Kidney epithelial cell (primary cell): ENCODE measurements at regions not wholly inside any gene's neighbourhood (a gene's known extent, or its start where the extent isn't known, plus 50 kb on each side); places are given as distances from the start of the nearest gene placed in this dataset.

ENCODE experiments used
- DNase-seq: peaks from one replicate; pipeline ENCODE4 v3.0.0-alpha.2; 2010; ENCODE audit warnings: low read depth
- H3K27me3 ChIP-seq: 2 replicates; pipeline ENCODE4 v1.6.0; 2011; ENCODE audit warnings: low read length; ENCODE audit not compliant: control insufficient read depth, insufficient read depth
- H3K36me3 ChIP-seq: 2 replicates; pipeline ENCODE4 v1.5.1; 2011; ENCODE audit warnings: low read length; ENCODE audit not compliant: control insufficient read depth, insufficient read depth
- H3K4me3 ChIP-seq: 2 replicates; pipeline ENCODE4 v1.5.1; 2011; ENCODE audit warnings: low read depth, mild to moderate bottlenecking, control low read depth, low read length
- CTCF ChIP-seq: IDR thresholded peaks from 2 replicates; pipeline ENCODE4 v1.5.1; 2011; ENCODE audit warnings: mild to moderate bottlenecking, moderate library complexity, low read length, control low read depth, inconsistent platforms; ENCODE audit not compliant: insufficient read depth, poor library complexity, severe bottlenecking

DNA sequence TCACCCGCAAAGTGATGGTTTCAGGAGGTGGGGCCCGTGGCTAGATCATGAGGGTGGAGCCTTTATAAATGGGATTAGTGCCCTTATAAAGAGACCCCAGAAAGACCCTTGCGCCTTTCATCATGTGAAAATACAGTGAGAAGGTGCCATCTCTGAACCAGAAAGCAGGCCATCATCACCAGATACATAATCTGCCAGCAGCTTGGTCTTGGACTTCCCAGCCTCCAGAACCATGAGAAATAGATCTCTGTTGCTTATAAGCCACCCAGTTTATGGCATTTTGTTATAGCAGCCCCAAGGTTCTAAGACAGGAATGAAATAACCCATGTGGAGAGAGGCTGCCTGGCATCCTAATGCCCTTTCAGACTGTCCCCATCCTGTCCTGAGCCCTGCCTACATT is 127.8 kb upstream of the SMAD3 start:
- no peaks in the 10 kb centered on the region for H3K36me3 ChIP-seq
- TF ChIP-seq CTCF, result no peak
- no peaks in the 10 kb centered on the region for H3K27me3 ChIP-seq
- no peak for DNase-seq
- no peak overlapping the region for H3K4me3 ChIP-seq

GRCh38 chr15:66938114-66938830 is 127.1 kb upstream of the SMAD3 start:
- Histone ChIP-seq H3K27me3 (no peaks in the 10 kb centered on the region), H3K4me3 (no peak overlapping the region), H3K36me3 (no peaks in the 10 kb centered on the region)
- no peak for TF ChIP-seq CTCF
- DNase-seq, result no peak

DNA sequence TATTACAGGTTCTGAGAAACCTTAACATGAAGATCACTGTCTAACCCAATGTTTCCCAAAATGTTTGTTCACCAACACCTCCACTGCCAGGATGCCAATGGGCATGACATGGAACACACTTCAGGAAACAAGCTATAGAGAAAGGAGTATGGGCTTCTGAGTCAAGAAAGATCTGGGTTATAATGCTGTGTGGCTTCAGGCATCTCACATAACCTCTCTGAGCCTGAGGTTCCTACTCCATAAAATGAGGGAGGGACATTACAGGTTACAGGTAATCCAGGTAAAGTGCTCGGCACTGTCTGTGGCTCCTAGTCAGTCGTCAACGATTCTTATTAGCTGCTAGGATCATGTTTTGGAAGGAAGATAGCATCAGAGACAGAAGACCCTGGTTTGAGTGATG is 126.4 kb upstream of the SMAD3 start:
- Histone ChIP-seq H3K4me3 (no peak overlapping the region), H3K36me3 (no peaks in the 10 kb centered on the region)
- TF ChIP-seq CTCF, result no peak

DNA sequence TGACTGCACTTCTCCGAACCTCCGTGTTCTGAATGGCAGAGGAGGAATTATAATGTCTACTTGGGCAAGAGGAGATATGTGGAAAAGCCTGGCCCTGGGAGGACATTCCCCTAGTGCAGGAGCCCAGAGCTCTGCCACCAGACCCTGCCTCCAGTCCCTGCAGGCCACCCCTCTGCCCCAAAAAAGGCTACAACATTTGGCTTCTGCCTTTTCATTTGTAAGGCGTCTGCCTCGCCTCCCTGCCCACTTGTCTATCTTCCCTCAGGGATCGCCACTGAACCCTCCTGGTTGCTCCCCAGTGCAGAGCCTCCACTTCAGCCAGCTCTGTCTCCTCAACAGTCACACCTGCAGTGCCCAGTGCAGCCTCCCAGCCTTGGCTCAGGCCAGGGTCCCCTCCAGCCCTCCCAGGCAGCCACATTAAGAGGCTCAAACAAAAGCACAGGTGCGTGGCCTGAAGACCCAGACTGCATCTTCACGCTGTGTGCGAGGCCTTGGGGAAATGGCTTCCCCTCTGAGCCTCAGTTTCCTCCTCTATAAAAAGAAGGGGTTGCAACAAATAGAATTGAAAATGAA is 125.9 kb upstream of the SMAD3 start:
- no peak for DNase-seq
- H3K36me3 ChIP-seq, result no peaks in the 10 kb centered on the region
- no peak overlapping the region for H3K4me3 ChIP-seq
- no peak for TF ChIP-seq CTCF
- H3K27me3 ChIP-seq, result no peaks in the 10 kb centered on the region

More for the DNA sequence above, 126.4 kb upstream of the SMAD3 start:
- DNase-seq, result no peak
- H3K27me3 ChIP-seq, result no peaks in the 10 kb centered on the region

GRCh38 chr15:66940368-66940767 is 125.0 kb upstream of the SMAD3 start:
- H3K36me3 ChIP-seq, result no peaks in the 10 kb centered on the region
- H3K4me3 ChIP-seq, result no peak overlapping the region
- DNase-seq, result no peak
- H3K27me3 ChIP-seq, result no peaks in the 10 kb centered on the region
- TF ChIP-seq CTCF, result no peak
